OCI-LY3 (cell line): ENCODE measurements at regions not wholly inside any gene's neighbourhood (a gene's known extent, or its start where the extent isn't known, plus 50 kb on each side); places are given as distances from the start of the nearest gene placed in this dataset.

Experiments
- H2AFZ ChIP-seq: fragments of 200-600, 300-600 bp; shearing (Covaris generic); 2 replicates; pipeline ENCODE4 v1.6.0; 2014; ENCODE audit warnings: antibody characterized with exemption, low read depth, low read length
- H3K27ac ChIP-seq: fragments of 200-600, 300-600 bp; sonication (generic); 2 replicates; pipeline ENCODE4 v1.5.1; 2014; ENCODE audit warnings: mild to moderate bottlenecking, low read length, moderate library complexity, mixed read lengths
- H3K27me3 ChIP-seq: fragments of 200-600, 300-600 bp; sonication (generic); 2 replicates; pipeline ENCODE4 v1.6.1; 2014; ENCODE audit warnings: low read depth, low read length, mixed read lengths
- H3K36me3 ChIP-seq: fragments of 200-600, 300-600 bp; sonication (generic); replicated peaks from 2 replicates; pipeline ENCODE3; 2014; ENCODE audit warnings: low read depth, low read length, mixed read lengths
- H3K4me1 ChIP-seq: fragments of 300-600, 200-600 bp; sonication (generic); 2 replicates; pipeline ENCODE4 v1.6.1; 2014; ENCODE audit warnings: low read length, mixed read lengths
- H3K4me2 ChIP-seq: fragments of 200-600, 300-600 bp; sonication (generic); 2 replicates; pipeline ENCODE4 v1.6.1; 2014; ENCODE audit warnings: low read length, mixed read lengths
- H3K4me3 ChIP-seq: fragments of 300-600, 200-600 bp; sonication (generic); 2 replicates; pipeline ENCODE4 v1.5.1; 2014; ENCODE audit warnings: antibody characterized with exemption, mild to moderate bottlenecking, low read length, moderate library complexity
- H3K79me2 ChIP-seq: fragments of 300-600, 200-600 bp; shearing (Covaris generic); 2 replicates; pipeline ENCODE4 v1.6.1; 2014; ENCODE audit warnings: mild to moderate bottlenecking, low read length, mixed read lengths
- H3K9ac ChIP-seq: fragments of 300-600, 200-600 bp; shearing (Covaris generic); 2 replicates; pipeline ENCODE4 v1.6.0; 2014; ENCODE audit warnings: mild to moderate bottlenecking, low read length, moderate library complexity
- H3K9me3 ChIP-seq: fragments of 200-600, 300-600 bp; shearing (Covaris generic); 2 replicates; pipeline ENCODE4 v1.6.1; 2014; ENCODE audit warnings: low read length, mixed read lengths; ENCODE audit not compliant: insufficient read depth
- H4K20me1 ChIP-seq: fragments of 200-600, 300-600 bp; sonication (generic); 2 replicates; pipeline ENCODE4 v1.6.1; 2016; ENCODE audit warnings: low read length, mixed read lengths; ENCODE audit not compliant: insufficient read depth
- CTCF ChIP-seq: fragments of 200-600, 300-600 bp; sonication (generic); IDR thresholded peaks from 2 replicates; pipeline ENCODE4 v1.5.1; 2014; ENCODE audit warnings: antibody characterized with exemption, low read length, low read depth
- EZH2phosphoT487 ChIP-seq: fragments of 200-600 bp; shearing (Covaris generic); IDR thresholded peaks from 2 replicates; pipeline ENCODE4 v1.6.1; 2018; ENCODE audit warnings: antibody characterized with exemption, mixed run types, low read depth

GRCh38 chr5:135649435-135649834 lies 70.6 kb upstream of the CXCL14 start:
- H3K4me1 ChIP-seq, result no peaks in the 10 kb centered on the region
- H3K4me3 ChIP-seq, result no peak overlapping the region
- no peaks in the 10 kb centered on the region for H3K36me3 ChIP-seq
- TF ChIP-seq EZH2phosphoT487 (no peak), CTCF (no peak)
- no peak overlapping the region for H3K4me2 ChIP-seq
- H3K27ac ChIP-seq, result no peak overlapping the region
- no peaks in the 10 kb centered on the region for H3K27me3 ChIP-seq
- no peak overlapping the region for H2AFZ ChIP-seq
- no peaks in the 10 kb centered on the region for H3K9me3 ChIP-seq
- H3K79me2 ChIP-seq, result no peaks in the 10 kb centered on the region
- no peaks in the 10 kb centered on the region for H4K20me1 ChIP-seq
- no peak overlapping the region for H3K9ac ChIP-seq

GRCh38 chr5:135648116-135648515 lies 69.3 kb upstream of the CXCL14 start:
- no peak for TF ChIP-seq EZH2phosphoT487
- no peak for TF ChIP-seq CTCF
- H3K9me3 ChIP-seq, result no peaks in the 10 kb centered on the region
- H3K9ac ChIP-seq, result no peak overlapping the region

GRCh38 chr5:135645336-135646180 lies 66.8 kb upstream of the CXCL14 start:
- H2AFZ ChIP-seq, result no peak overlapping the region
- no peaks in the 10 kb centered on the region for H4K20me1 ChIP-seq
- H3K4me2 ChIP-seq, result no peak overlapping the region
- H3K4me3 ChIP-seq, result no peak overlapping the region
- no peak overlapping the region for H3K9ac ChIP-seq
- H3K27me3 ChIP-seq, result peaks cover 13% of the 10 kb centered on the region
- peaks cover 8% of the 10 kb centered on the region for H3K4me1 ChIP-seq
- no peaks in the 10 kb centered on the region for H3K79me2 ChIP-seq
- TF ChIP-seq EZH2phosphoT487 (no peak), CTCF (no peak)
- no peaks in the 10 kb centered on the region for H3K36me3 ChIP-seq
- H3K27ac ChIP-seq, result no peak overlapping the region
- no peaks in the 10 kb centered on the region for H3K9me3 ChIP-seq

More at GRCh38 chr5:135648116-135648515, 69.3 kb upstream of the CXCL14 start:
- no peak overlapping the region for H3K4me2 ChIP-seq
- H3K36me3 ChIP-seq, result no peaks in the 10 kb centered on the region
- no peaks in the 10 kb centered on the region for H4K20me1 ChIP-seq
- H3K27me3 ChIP-seq, result no peaks in the 10 kb centered on the region; the same call in 1 of the 2 replicates
- H3K79me2 ChIP-seq, result no peaks in the 10 kb centered on the region
- H3K4me1 ChIP-seq, result no peaks in the 10 kb centered on the region
- no peak overlapping the region for H3K27ac ChIP-seq
- no peak overlapping the region for H3K4me3 ChIP-seq
- no peak overlapping the region for H2AFZ ChIP-seq

- H3K9me3 ChIP-seq, result no peaks in the 10 kb centered on the region
- no peak overlapping the region for H2AFZ ChIP-seq
- H4K20me1 ChIP-seq, result no peaks in the 10 kb centered on the region
- H3K27me3 ChIP-seq, result peaks cover 18% of the 10 kb centered on the region
- no peak overlapping the region for H3K4me3 ChIP-seq
- no peak overlapping the region for H3K27ac ChIP-seq
- no peaks in the 10 kb centered on the region for H3K79me2 ChIP-seq
- no peak overlapping the region for H3K9ac ChIP-seq
- no peaks in the 10 kb centered on the region for H3K36me3 ChIP-seq
- no peak overlapping the region for H3K4me2 ChIP-seq
- TF ChIP-seq EZH2phosphoT487 (no peak), CTCF (no peak)
- peaks cover 8% of the 10 kb centered on the region for H3K4me1 ChIP-seq
Observed at GRCh38 chr5:135644816-135645215, 66.0 kb upstream of the CXCL14 start.
